ENCODE measurements at regions not wholly inside any gene's neighbourhood (a gene's known extent, or its start where the extent isn't known, plus 50 kb on each side); places are given as distances from the start of the nearest gene placed in this dataset.

GRCh38 chr3:71872256-71872655 lies 87.3 kb upstream of the PROK2 start:
- ChIA-PET CTCF (no interaction called here), POLR2A (ENCODE audit: unreplicated experiment) (no interaction called here)
- no peaks in the 10 kb centered on the region for H4K20me1 ChIP-seq (ENCODE audit: insufficient read depth)
- no peak overlapping the region for H2AFZ ChIP-seq
- H3F3A ChIP-seq (ENCODE audit: insufficient read depth, low read depth): no peaks in the 10 kb centered on the region
- no peaks in the 10 kb centered on the region for H3K9me3 ChIP-seq (ENCODE audit: insufficient read depth, low read depth)
- TF ChIP-seq, protein P1, sequence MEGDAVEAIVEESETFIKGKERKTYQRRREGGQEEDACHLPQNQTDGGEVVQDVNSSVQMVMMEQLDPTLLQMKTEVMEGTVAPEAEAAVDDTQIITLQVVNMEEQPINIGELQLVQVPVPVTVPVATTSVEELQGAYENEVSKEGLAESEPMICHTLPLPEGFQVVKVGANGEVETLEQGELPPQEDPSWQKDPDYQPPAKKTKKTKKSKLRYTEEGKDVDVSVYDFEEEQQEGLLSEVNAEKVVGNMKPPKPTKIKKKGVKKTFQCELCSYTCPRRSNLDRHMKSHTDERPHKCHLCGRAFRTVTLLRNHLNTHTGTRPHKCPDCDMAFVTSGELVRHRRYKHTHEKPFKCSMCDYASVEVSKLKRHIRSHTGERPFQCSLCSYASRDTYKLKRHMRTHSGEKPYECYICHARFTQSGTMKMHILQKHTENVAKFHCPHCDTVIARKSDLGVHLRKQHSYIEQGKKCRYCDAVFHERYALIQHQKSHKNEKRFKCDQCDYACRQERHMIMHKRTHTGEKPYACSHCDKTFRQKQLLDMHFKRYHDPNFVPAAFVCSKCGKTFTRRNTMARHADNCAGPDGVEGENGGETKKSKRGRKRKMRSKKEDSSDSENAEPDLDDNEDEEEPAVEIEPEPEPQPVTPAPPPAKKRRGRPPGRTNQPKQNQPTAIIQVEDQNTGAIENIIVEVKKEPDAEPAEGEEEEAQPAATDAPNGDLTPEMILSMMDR (conservative IDR thresholded peaks at IDR 0.05): no peak
- no peak for TF ChIP-seq EZH2 (IDR thresholded peaks at IDR 0.05; ENCODE audit: low read depth)
- H3K4me1 ChIP-seq (replicated peaks; ENCODE audit: insufficient read depth): no peaks in the 10 kb centered on the region
- no peak overlapping the region for H3K4me3 ChIP-seq
- no peaks in the 10 kb centered on the region for H3K79me2 ChIP-seq (ENCODE audit: low read depth)
- no peaks in the 10 kb centered on the region for H3K9me2 ChIP-seq (ENCODE audit: insufficient read depth)
- H3K27me3 ChIP-seq (ENCODE audit: insufficient read depth, low read depth): no peaks in the 10 kb centered on the region
- no peak for DNase-seq
- H3K4me2 ChIP-seq: no peak overlapping the region
- intact Hi-C loops (cut with micrococcal nuclease; ENCODE audit: unreplicated experiment): no loop called here
- no TSS peak for BruUV-seq (replicated peaks)
- H3K36me3 ChIP-seq (ENCODE audit: low read depth): no peaks in the 10 kb centered on the region
- H3K27ac ChIP-seq: no peak overlapping the region

DNA sequence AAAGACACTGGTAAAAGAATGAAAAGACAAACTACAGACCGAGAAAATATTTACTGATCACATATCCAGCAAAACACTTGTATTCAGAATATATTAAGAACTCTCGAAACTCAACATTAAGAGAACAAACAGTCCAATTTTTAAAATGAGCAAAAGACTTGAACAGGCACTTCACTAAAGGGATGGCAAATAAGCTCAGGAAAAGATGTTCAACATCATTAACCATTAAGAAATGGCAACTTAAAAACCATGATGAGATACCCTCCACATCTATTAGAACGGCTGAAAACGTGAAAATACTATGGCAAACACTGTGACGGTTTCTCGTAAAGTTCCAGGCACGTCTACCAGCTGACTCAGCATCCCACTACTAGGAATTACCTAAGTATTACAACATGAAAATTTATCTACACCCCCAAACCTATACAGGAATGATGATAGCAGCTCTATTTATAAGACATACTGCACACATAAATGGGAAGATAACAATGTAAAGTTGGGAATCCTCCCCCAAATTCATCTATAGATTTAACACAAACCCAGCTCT lies 86.1 kb upstream of the PROK2 start:
- Histone ChIP-seq H3K9me2 (ENCODE audit: insufficient read depth) (no peaks in the 10 kb centered on the region), H3K79me2 (ENCODE audit: low read depth) (no peaks in the 10 kb centered on the region), H3K4me3 (no peak overlapping the region), H3K4me2 (no peak overlapping the region), H3K27me3 (ENCODE audit: insufficient read depth, low read depth) (no peaks in the 10 kb centered on the region), H3K9me3 (ENCODE audit: insufficient read depth, low read depth) (no peaks in the 10 kb centered on the region), H3K36me3 (ENCODE audit: low read depth) (no peaks in the 10 kb centered on the region), H2AFZ (no peak overlapping the region), H3F3A (ENCODE audit: insufficient read depth, low read depth) (no peaks in the 10 kb centered on the region), H3K27ac (no peak overlapping the region), H3K4me1 (replicated peaks; ENCODE audit: insufficient read depth) (no peaks in the 10 kb centered on the region), H4K20me1 (ENCODE audit: insufficient read depth) (no peaks in the 10 kb centered on the region)
- CTCF ChIA-PET: no interaction called here
- POLR2A ChIA-PET (ENCODE audit: unreplicated experiment): no interaction called here
- BruUV-seq (replicated peaks): no TSS peak
- TF ChIP-seq EZH2 (IDR thresholded peaks at IDR 0.05; ENCODE audit: low read depth): no peak
- TF ChIP-seq, protein P1 (conservative IDR thresholded peaks at IDR 0.05): no peak
- intact Hi-C loops (cut with micrococcal nuclease; ENCODE audit: unreplicated experiment): no loop called here
- DNase-seq: no peak

DNA sequence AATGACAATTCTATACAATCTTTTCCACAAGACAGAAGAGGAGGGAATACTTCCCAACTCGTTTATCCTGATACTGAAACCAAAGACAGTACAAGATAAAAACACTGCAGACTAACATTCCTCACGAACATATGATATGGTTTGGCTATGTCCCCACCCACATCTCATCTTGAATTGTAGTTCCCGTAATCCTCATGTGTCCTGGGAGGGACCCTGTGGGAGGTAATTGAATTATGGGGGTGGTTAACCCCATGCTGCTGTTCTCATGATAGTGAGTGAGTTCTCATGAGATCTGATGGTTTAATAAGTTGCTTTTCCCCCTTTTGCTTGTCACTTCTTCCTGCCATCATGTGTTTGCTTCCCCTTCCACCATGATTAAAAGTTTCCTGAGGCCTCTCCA lies 83.9 kb upstream of the PROK2 start:
- Histone ChIP-seq H3K9me3 (ENCODE audit: insufficient read depth, low read depth) (no peaks in the 10 kb centered on the region), H3K36me3 (ENCODE audit: low read depth) (no peaks in the 10 kb centered on the region), H3K4me1 (replicated peaks; ENCODE audit: insufficient read depth) (no peaks in the 10 kb centered on the region), H3K4me2 (no peak overlapping the region), H3K79me2 (ENCODE audit: low read depth) (no peaks in the 10 kb centered on the region), H3K4me3 (no peak overlapping the region), H3K27me3 (ENCODE audit: insufficient read depth, low read depth) (peaks cover 13% of the 10 kb centered on the region; the same call in 1 of the 2 replicates), H4K20me1 (ENCODE audit: insufficient read depth) (no peaks in the 10 kb centered on the region), H3K9me2 (ENCODE audit: insufficient read depth) (no peaks in the 10 kb centered on the region), H3F3A (ENCODE audit: insufficient read depth, low read depth) (no peaks in the 10 kb centered on the region), H2AFZ (no peak overlapping the region), H3K27ac (no peak overlapping the region)
- no TSS peak for BruUV-seq (replicated peaks)
- intact Hi-C loops (cut with micrococcal nuclease; ENCODE audit: unreplicated experiment): no loop called here
- POLR2A ChIA-PET (ENCODE audit: unreplicated experiment): no interaction called here
- CTCF ChIA-PET: no interaction called here
- TF ChIP-seq, protein P1 (conservative IDR thresholded peaks at IDR 0.05): no peak
- TF ChIP-seq EZH2 (IDR thresholded peaks at IDR 0.05; ENCODE audit: low read depth): no peak
- DNase-seq: no peak
